GM12891 (cell line): ENCODE measurements at regions not wholly inside any gene's neighbourhood (a gene's known extent, or its start where the extent isn't known, plus 50 kb on each side); places are given as distances from the start of the nearest gene placed in this dataset.

Experiments used
- DNase-seq: peaks from one replicate; pipeline ENCODE4 v3.0.0; 2011; ENCODE audit warnings: low spot score; ENCODE audit not compliant: insufficient read length
- FAIRE-seq: peaks from 2 replicates; lab custom pipeline; 2011; peaks lifted over from hg19 to GRCh38; lab: Jason Lieb, UNC
- PAX5 ChIP-seq: IDR thresholded peaks from 2 replicates; pipeline ENCODE4 v1.6.1; 2011; ENCODE audit warnings: low read length, moderate library complexity, mild to moderate bottlenecking; ENCODE audit not compliant: insufficient read depth, severe bottlenecking
- POLR2A ChIP-seq: IDR thresholded peaks from 2 replicates; pipeline ENCODE4 v1.6.1; 2011; ENCODE audit warnings: low read depth, low read length, control low read depth
- POLR2AphosphoS5 ChIP-seq: IDR thresholded peaks from 2 replicates; pipeline ENCODE4 v1.6.1; 2011; ENCODE audit warnings: low read depth, low read length, control low read depth
- POU2F2 ChIP-seq: IDR thresholded peaks from 2 replicates; pipeline ENCODE4 v1.6.1; 2011; ENCODE audit warnings: low read depth, mild to moderate bottlenecking, control low read depth, low read length, moderate library complexity
- SPI1 ChIP-seq: IDR thresholded peaks from 2 replicates; pipeline ENCODE4 v1.6.1; 2011; ENCODE audit warnings: low read depth, low read length, control low read depth
- TAF1 ChIP-seq: IDR thresholded peaks from 2 replicates; pipeline ENCODE4 v1.6.1; 2011; ENCODE audit warnings: low read depth, low read length, control low read depth

DNA sequence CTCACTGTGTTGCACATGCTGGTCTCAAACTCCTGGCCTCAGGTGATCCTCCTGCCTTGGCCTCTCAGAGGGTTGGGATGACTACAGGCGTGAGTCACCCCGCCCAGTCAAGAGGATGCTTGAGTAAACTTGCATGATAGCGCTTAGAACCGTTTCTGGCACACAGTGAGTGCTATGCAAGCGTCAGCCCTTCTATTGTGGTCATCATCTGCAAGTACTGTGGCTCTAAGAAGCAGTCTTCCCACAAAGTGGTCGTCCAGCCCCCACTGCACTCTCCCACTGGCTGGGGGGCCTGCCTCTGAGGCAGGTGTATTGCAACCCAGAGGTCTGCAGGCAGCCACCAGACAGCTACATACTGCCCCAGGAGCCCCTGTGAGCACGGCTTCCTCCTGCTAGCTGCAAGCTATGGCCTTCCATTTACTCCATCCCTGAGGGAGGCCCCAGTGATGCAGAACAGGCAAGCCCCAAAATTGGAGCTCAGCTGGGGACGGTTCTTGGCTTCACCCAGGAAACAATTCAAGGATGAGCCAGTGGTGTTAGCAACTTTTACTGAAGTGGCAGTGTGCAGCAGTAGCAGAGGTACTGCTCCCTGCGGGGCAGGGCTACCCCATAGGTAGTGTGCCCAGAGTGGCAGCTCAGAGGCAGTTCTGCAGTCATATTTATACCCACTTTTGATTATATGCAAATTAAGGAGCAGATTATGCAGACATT lies 95.4 kb downstream of the LSM3 start:
- no peak for FAIRE-seq
- DNase-seq = no peak
- no peak for TF ChIP-seq POLR2AphosphoS5
- TF ChIP-seq TAF1 = no peak
- no peak for TF ChIP-seq POU2F2
- no peak for TF ChIP-seq PAX5
- TF ChIP-seq SPI1 = no peak
- TF ChIP-seq POLR2A = no peak

GRCh38 chr3:14274612-14274936 lies 96.0 kb downstream of the LSM3 start:
- FAIRE-seq (no peak), DNase-seq (no peak)
- no peak for TF ChIP-seq POLR2AphosphoS5
- TF ChIP-seq SPI1 = no peak
- no peak for TF ChIP-seq POU2F2

- TF ChIP-seq POLR2AphosphoS5 (no peak), POLR2A (no peak), POU2F2 (no peak), PAX5 (no peak), SPI1 (no peak), TAF1 (no peak)
- FAIRE-seq = no peak
- no peak for DNase-seq
These were observed 96.7 kb downstream of the LSM3 start for GRCh38 chr3:14274999-14275961.

DNA sequence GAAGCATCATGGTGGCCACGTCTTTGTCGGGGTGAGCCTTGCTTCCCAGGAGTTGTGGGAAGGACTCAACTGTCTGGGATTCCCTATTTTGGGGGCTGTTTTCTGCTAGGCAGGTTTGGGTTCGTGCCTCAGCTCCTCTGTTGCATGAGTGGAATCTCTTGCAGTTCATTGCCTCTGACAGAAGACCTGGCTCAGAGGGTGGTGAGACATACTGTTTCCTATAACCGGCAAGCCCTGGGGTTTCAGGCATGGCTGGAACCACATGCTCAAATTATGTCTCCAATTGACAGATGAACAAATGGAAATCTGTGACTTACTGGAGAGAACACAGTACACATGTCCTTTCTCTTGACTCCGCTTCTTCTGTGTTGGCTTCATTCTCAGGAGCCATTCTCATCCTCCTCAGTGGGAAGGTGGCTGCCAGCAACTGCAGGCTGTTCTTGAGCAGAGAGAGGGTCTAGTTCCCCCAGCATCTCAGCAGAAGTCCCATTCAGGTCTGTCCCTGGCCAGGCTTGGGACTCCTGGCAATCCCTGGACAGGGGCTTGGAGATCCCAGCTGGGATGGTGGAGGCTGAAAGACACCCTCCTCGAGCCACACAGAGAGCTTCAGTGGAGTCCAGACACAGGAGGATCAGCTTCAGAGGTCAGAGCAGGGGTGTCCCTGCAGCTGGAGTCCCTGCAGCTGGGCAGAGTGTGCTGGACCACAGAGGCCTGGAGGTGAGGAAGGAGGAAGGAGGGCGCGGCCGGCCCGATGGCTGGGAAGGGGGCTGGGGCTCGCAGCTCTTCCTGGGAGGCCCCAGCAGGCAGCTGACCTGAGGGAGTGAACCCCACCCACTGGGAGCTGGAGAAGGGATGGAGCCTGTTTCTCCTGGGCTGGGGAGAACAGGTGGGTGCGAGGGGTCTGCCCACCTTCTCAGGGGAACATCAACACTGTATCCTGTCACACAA lies 97.6 kb downstream of the LSM3 start:
- no peak for FAIRE-seq
- DNase-seq = no peak
- TF ChIP-seq POU2F2 = no peak
- TF ChIP-seq SPI1 = no peak
- TF ChIP-seq POLR2A = no peak

DNA sequence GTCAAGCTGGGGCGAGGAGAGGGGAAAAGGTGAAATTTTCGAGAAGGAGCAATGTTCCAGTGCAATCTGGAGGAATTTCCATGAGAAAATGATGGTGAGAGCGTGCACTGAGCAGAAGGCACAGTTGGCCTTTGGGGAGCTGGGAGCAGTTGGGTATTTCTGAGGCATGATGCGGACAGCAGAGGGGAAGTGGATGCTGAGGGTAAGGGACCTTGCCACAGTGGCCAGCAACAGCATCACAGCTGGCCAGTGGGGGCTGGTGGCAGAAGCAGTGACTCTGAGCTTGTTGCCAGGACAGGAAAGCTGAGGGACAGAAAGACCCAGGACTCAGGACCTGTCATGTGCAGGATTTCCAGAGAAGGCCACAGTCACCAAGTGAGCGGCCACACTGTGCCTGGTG lies 98.9 kb downstream of the LSM3 start:
- FAIRE-seq (no peak), DNase-seq (no peak)
- TF ChIP-seq POLR2A = no peak
- TF ChIP-seq POLR2AphosphoS5 = no peak
- TF ChIP-seq POU2F2 = no peak
- TF ChIP-seq SPI1 = no peak
- no peak for TF ChIP-seq TAF1

GRCh38 chr3:14278265-14278798 lies 99.7 kb downstream of the LSM3 start:
- FAIRE-seq = no peak
- TF ChIP-seq POU2F2 = no peak
- no peak for DNase-seq

GRCh38 chr3:14278799-14279625 lies 100.4 kb downstream of the LSM3 start:
- FAIRE-seq (no peak), DNase-seq (no peak)
- TF ChIP-seq POLR2A (no peak), SPI1 (no peak)

- TF ChIP-seq PAX5 (no peak), TAF1 (no peak), SPI1 (no peak), POU2F2 (no peak), POLR2AphosphoS5 (no peak), POLR2A (no peak)
- no peak for FAIRE-seq
- no peak for DNase-seq
These were observed 101.0 kb downstream of the LSM3 start for GRCh38 chr3:14279626-14280061.

DNA sequence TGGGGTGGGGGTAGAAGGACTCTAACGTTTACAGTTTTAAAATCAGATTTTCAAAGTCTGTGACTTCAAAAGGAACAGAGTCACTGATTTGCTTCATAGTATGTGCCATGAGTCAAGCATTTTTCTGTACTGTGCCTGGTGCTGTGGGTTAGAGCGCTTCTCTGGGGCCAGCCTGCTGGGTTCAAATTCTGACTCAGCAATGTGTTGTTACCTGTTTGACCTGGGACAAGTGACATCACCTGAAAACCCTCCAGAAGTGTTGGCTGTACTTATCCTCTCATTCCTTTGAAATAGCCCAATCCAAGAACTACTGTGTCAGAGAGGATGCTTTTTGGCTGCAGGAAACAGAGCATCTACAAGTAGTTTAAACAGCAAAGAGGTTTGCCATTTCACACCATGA lies 101.7 kb downstream of the LSM3 start:
- TF ChIP-seq PAX5 (no peak), POLR2AphosphoS5 (no peak), TAF1 (no peak), POLR2A (no peak), POU2F2 (no peak), SPI1 (no peak)
- FAIRE-seq = no peak
- DNase-seq = no peak
